ENCODE measurements at regions not wholly inside any gene's neighbourhood (a gene's known extent, or its start where the extent isn't known, plus 50 kb on each side); places are given as distances from the start of the nearest gene placed in this dataset.
"Not testable (repeated sequence)": the region's sequence is repeated elsewhere in the genome, so short reads cannot be mapped to it uniquely, and the experiment has no call there.

DNA sequence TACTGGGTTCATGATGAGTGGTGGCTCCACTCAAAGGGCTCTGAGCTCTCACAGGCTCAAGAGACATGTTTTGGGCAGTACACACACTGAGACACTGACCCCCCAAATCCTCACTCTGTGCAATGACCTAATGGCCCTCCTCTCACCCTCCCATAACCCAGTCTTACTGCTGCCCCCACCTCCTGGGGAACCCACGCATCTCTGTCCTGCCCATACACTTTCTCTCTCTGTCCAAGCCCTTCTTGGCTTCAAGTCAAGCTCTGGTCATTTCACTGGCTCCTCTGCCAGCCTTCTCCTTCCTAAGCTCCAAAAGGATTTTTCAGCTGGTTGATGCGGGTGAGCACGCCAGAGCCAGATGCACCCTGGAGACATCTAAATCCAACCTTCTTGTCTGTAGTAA lies 187.9 kb upstream of the TSHZ3 start:
- H3K79me2 ChIP-seq (ENCODE audit: insufficient read depth, low read length) = no peaks in the 10 kb centered on the region
- no peak for ATAC-seq
- FAIRE-seq = no peak
- H3K9me3 ChIP-seq (ENCODE audit: low read length) = peaks cover 77% of the 10 kb centered on the region
- H3K36me3 ChIP-seq (replicated peaks in 1 of 2; ENCODE audit: control insufficient read depth in 1 of 2, insufficient read depth in 2 of 2, low read length in 2 of 2) = no peaks in the 10 kb centered on the region
- intact Hi-C loops (cut with micrococcal nuclease; ENCODE audit: unreplicated experiment) = no loop called here
- no peaks in the 10 kb centered on the region for H3K27me3 ChIP-seq (ENCODE audit: control insufficient read depth in 1 of 2, insufficient read depth in 2 of 2, low read length in 2 of 2)
- in situ Hi-C loops (cut with HindIII; ENCODE audit: extremely low pct_ligation_motif_present, low pct_unique_long_range_greater_than_20kb) = no loop called here
- H3K4me1 ChIP-seq (ENCODE audit: insufficient read depth, low read length) = no peaks in the 10 kb centered on the region
- H3K4me2 ChIP-seq (ENCODE audit: low read depth, low read length) = no peak overlapping the region
- TF ChIP-seq, protein P1, sequence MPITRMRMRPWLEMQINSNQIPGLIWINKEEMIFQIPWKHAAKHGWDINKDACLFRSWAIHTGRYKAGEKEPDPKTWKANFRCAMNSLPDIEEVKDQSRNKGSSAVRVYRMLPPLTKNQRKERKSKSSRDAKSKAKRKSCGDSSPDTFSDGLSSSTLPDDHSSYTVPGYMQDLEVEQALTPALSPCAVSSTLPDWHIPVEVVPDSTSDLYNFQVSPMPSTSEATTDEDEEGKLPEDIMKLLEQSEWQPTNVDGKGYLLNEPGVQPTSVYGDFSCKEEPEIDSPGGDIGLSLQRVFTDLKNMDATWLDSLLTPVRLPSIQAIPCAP (CRISPR knock-in tag; IDR thresholded peaks at IDR 0.05; ENCODE audit: low read depth) = no peak
- TF ChIP-seq GLI4 (CRISPR knock-in tag; IDR thresholded peaks at IDR 0.05; ENCODE audit: borderline replicate concordance) (no peak), SATB2 (CRISPR knock-in tag; IDR thresholded peaks at IDR 0.05) (no peak), FOXK1 (CRISPR knock-in tag; IDR thresholded peaks at IDR 0.05; ENCODE audit: borderline replicate concordance, low read depth) (no peak), ZNF232 (CRISPR knock-in tag; IDR thresholded peaks at IDR 0.05; ENCODE audit: borderline replicate concordance) (no peak), ZNF839 (CRISPR knock-in tag; IDR thresholded peaks at IDR 0.05; ENCODE audit: borderline replicate concordance) (no peak), NAIF1 (CRISPR knock-in tag; IDR thresholded peaks at IDR 0.05; ENCODE audit: borderline replicate concordance) (no peak)
- TF ChIP-seq, protein P2, sequence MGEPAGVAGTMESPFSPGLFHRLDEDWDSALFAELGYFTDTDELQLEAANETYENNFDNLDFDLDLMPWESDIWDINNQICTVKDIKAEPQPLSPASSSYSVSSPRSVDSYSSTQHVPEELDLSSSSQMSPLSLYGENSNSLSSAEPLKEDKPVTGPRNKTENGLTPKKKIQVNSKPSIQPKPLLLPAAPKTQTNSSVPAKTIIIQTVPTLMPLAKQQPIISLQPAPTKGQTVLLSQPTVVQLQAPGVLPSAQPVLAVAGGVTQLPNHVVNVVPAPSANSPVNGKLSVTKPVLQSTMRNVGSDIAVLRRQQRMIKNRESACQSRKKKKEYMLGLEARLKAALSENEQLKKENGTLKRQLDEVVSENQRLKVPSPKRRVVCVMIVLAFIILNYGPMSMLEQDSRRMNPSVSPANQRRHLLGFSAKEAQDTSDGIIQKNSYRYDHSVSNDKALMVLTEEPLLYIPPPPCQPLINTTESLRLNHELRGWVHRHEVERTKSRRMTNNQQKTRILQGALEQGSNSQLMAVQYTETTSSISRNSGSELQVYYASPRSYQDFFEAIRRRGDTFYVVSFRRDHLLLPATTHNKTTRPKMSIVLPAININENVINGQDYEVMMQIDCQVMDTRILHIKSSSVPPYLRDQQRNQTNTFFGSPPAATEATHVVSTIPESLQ (CRISPR knock-in tag; conservative IDR thresholded peaks at IDR 0.05) = no peak
- TF ChIP-seq, protein P3, sequence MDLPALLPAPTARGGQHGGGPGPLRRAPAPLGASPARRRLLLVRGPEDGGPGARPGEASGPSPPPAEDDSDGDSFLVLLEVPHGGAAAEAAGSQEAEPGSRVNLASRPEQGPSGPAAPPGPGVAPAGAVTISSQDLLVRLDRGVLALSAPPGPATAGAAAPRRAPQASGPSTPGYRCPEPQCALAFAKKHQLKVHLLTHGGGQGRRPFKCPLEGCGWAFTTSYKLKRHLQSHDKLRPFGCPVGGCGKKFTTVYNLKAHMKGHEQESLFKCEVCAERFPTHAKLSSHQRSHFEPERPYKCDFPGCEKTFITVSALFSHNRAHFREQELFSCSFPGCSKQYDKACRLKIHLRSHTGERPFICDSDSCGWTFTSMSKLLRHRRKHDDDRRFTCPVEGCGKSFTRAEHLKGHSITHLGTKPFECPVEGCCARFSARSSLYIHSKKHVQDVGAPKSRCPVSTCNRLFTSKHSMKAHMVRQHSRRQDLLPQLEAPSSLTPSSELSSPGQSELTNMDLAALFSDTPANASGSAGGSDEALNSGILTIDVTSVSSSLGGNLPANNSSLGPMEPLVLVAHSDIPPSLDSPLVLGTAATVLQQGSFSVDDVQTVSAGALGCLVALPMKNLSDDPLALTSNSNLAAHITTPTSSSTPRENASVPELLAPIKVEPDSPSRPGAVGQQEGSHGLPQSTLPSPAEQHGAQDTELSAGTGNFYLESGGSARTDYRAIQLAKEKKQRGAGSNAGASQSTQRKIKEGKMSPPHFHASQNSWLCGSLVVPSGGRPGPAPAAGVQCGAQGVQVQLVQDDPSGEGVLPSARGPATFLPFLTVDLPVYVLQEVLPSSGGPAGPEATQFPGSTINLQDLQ (CRISPR knock-in tag; IDR thresholded peaks at IDR 0.05) = no peak
- TF ChIP-seq, protein P4, sequence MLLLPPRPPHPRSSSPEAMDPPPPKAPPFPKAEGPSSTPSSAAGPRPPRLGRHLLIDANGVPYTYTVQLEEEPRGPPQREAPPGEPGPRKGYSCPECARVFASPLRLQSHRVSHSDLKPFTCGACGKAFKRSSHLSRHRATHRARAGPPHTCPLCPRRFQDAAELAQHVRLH (CRISPR knock-in tag; IDR thresholded peaks at IDR 0.05; ENCODE audit: borderline replicate concordance, low read depth) = no peak
- no TSS peak for BruUV-seq (replicated peaks)
- no peak overlapping the region for H3K9ac ChIP-seq (ENCODE audit: insufficient read depth, low read depth, low read length)
- H4K20me1 ChIP-seq (ENCODE audit: insufficient read depth, low read length) = no peaks in the 10 kb centered on the region
- H3K27ac ChIP-seq (ENCODE audit: extremely low read length, insufficient read depth, low read length) = no peak overlapping the region
- ChIA-PET POLR2A (no interaction called here), CTCF (ENCODE audit: low intra/inter-chr PET ratio, low total read pairs) (no interaction called here)
- H3K4me3 ChIP-seq (replicated peaks in 1 of 3; ENCODE audit: insufficient read depth in 1 of 3, low read depth in 2 of 3, low read length in 3 of 3) = no peak overlapping the region
- WGBS (ENCODE audit: low lambda C conversion rate) = 57% methylated on average over 3 of the region's 3 CpGs
- no peak for DNase-seq (ENCODE audit: low spot score)
- H2AFZ ChIP-seq (ENCODE audit: low read length) = no peak overlapping the region

DNA sequence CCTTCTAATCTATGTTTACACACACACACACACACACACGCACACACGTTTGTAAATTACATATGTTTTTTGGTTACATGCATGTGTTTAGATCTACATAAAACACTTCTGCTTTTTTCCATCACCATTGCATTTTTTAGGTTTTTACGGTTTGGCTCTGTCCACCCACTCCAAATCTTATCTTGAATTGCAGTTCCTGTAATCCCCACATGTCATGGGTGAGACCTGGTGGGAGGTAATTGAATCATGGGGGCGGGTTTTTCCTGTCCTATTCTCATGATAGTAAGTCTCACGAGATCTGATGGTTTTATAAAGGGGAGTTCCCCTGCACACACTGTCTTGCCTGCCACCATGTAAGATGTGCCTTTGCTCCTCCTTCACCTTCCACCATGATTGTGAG lies 188.7 kb upstream of the TSHZ3 start:
- H3K27ac ChIP-seq (ENCODE audit: extremely low read length, insufficient read depth, low read length); POLR2A ChIA-PET; in situ Hi-C loops (cut with HindIII; ENCODE audit: extremely low pct_ligation_motif_present, low pct_unique_long_range_greater_than_20kb); H3K27me3 ChIP-seq (ENCODE audit: control insufficient read depth in 1 of 2, insufficient read depth in 2 of 2, low read length in 2 of 2); FAIRE-seq; ATAC-seq; CTCF ChIA-PET (ENCODE audit: low intra/inter-chr PET ratio, low total read pairs); H3K36me3 ChIP-seq (replicated peaks in 1 of 2; ENCODE audit: control insufficient read depth in 1 of 2, insufficient read depth in 2 of 2, low read length in 2 of 2); H3K4me2 ChIP-seq (ENCODE audit: low read depth, low read length); H3K9ac ChIP-seq (ENCODE audit: insufficient read depth, low read depth, low read length); DNase-seq (ENCODE audit: low spot score); H2AFZ ChIP-seq (ENCODE audit: low read length); intact Hi-C loops (cut with micrococcal nuclease; ENCODE audit: unreplicated experiment); BruUV-seq (replicated peaks); H3K79me2 ChIP-seq (ENCODE audit: insufficient read depth, low read length); H3K4me3 ChIP-seq (replicated peaks in 1 of 3; ENCODE audit: insufficient read depth in 1 of 3, low read depth in 2 of 3, low read length in 3 of 3); H4K20me1 ChIP-seq (ENCODE audit: insufficient read depth, low read length); H3K4me1 ChIP-seq (ENCODE audit: insufficient read depth, low read length): not testable (repeated sequence)
- H3K9me3 ChIP-seq (ENCODE audit: low read length) = peaks cover 80% of the 10 kb centered on the region
- WGBS (ENCODE audit: low lambda C conversion rate) = 13% methylated on average over 5 of the region's 5 CpGs

Data from HepG2 (cell line).